ENCODE measurements at regions not wholly inside any gene's neighbourhood (a gene's known extent, or its start where the extent isn't known, plus 50 kb on each side); places are given as distances from the start of the nearest gene placed in this dataset.

DNA sequence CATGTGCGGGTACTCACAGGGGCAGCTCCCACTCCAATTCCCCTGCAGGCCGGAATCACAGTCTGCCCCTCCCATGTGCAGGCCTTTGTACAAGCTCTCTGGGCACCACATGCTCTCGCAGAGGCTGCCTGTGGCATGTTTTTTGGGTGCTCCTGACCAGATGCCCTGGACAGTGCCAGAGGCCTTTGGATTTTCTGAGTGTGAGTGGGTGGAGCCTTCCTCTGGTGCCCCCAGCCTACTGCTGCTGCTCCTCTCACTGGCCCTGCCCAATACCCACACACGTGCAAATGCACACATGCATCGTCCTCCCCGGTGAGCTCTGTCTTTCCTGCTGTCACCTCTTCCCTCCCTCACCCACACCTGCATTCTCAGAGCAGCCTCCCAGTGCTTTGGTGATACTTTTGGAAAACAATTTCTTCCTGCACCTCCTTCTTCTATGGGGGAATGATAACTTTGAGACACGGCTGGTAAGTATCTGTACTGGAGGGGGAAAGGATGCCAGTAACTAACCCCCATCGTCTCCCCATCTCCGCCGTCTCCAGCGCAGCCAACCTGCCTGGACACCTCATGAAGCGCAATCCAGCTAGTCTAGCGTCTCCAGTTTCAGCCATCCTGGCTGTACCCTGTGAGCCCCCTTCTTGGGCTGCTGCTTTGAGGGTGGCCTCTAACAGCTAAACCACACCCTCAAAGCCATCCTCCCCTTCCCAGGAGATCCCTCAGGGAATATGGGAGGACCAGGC lies 229.4 kb upstream of the TOPAZ1 start:
- Histone ChIP-seq H3K9ac (ENCODE audit: low read depth, low read length) (no peak overlapping the region), H4K91ac (ENCODE audit: insufficient read depth, low read depth, low read length) (no peak overlapping the region), H3K9me3 (ENCODE audit: control insufficient read depth, insufficient read depth, low read length) (no peaks in the 10 kb centered on the region), H3K14ac (replicated peaks; ENCODE audit: low read depth, low read length) (no peak overlapping the region), H2AK5ac (ENCODE audit: low read depth, low read length) (no peak overlapping the region), H4K20me1 (ENCODE audit: insufficient read depth, low read length) (no peaks in the 10 kb centered on the region), H2BK20ac (ENCODE audit: low read depth, low read length) (no peak overlapping the region), H2BK5ac (ENCODE audit: low read depth, low read length, poor library complexity, severe bottlenecking) (no peak overlapping the region), H2AK9ac (replicated peaks; ENCODE audit: low read depth, low read length, poor library complexity) (no peak overlapping the region), H2BK120ac (ENCODE audit: low read depth, low read length) (no peak overlapping the region), H3K4me1 (ENCODE audit: control insufficient read depth, insufficient read depth, low read length) (no peaks in the 10 kb centered on the region), H3K9me1 (ENCODE audit: insufficient read depth, low read length) (no peaks in the 10 kb centered on the region), H3K4me2 (ENCODE audit: low read depth, low read length) (no peak overlapping the region), H3K36me3 (ENCODE audit: control insufficient read depth, insufficient read depth, low read length) (no peaks in the 10 kb centered on the region), H4K8ac (ENCODE audit: low read depth in 2 of 2, low read length in 2 of 2) (no peak overlapping the region), H2AFZ (replicated peaks; ENCODE audit: low read length, poor library complexity) (no peak overlapping the region), H3K27me3 (ENCODE audit: control insufficient read depth, insufficient read depth, low read length) (peaks cover 10% of the 10 kb centered on the region), H2BK15ac (ENCODE audit: low read depth, low read length) (no peak overlapping the region), H3K79me1 (ENCODE audit: low read depth in 1 of 2, low read length in 2 of 2) (no peaks in the 10 kb centered on the region), H4K5ac (ENCODE audit: low read depth, low read length) (no peak overlapping the region), H3K4me3 (ENCODE audit: insufficient read depth, low read depth, low read length) (no peak overlapping the region), H3K4ac (ENCODE audit: low read depth, low read length) (no peak overlapping the region), H3K56ac (ENCODE audit: extremely low read depth, insufficient read depth, low read length) (no peak overlapping the region), H3K27ac (ENCODE audit: insufficient read depth, low read length) (no peak overlapping the region), H3K18ac (ENCODE audit: low read depth, low read length) (no peak overlapping the region), H3K23ac (ENCODE audit: low read depth, low read length) (no peak overlapping the region)
- WGBS, 2 experiments (ENCODE audit: extremely low coverage in 2 of 2, insufficient read length in 1 of 2): 38% methylated on average over 3 of the region's 13 CpGs; no CpG with 5 or more reads in 1 of the 2 experiments
- CTCF ChIA-PET: no interaction called here
- TF ChIP-seq SMC3 (IDR thresholded peaks at IDR 0.05; ENCODE audit: low read depth, low read length) (no peak), RAD21 (IDR thresholded peaks at IDR 0.05; ENCODE audit: low read length) (no peak), CHD1 (IDR thresholded peaks at IDR 0.05; ENCODE audit: low read depth, low read length) (no peak), MAFK (IDR thresholded peaks at IDR 0.05; ENCODE audit: low read depth, low read length) (no peak), BHLHE40 (IDR thresholded peaks at IDR 0.05; ENCODE audit: low read depth, low read length) (no peak), NFE2L2 (IDR thresholded peaks at IDR 0.05; ENCODE audit: low read depth, low read length) (no peak), POLR2A (IDR thresholded peaks at IDR 0.05; ENCODE audit: low read depth, low read length) (no peak), MXI1 (IDR thresholded peaks at IDR 0.05; ENCODE audit: borderline replicate concordance, low read depth, low read length) (no peak), FOS (IDR thresholded peaks at IDR 0.05; ENCODE audit: low read depth, low read length) (no peak), CEBPB (IDR thresholded peaks at IDR 0.05; ENCODE audit: low read depth, low read length) (no peak)
- TF ChIP-seq, protein P1, sequence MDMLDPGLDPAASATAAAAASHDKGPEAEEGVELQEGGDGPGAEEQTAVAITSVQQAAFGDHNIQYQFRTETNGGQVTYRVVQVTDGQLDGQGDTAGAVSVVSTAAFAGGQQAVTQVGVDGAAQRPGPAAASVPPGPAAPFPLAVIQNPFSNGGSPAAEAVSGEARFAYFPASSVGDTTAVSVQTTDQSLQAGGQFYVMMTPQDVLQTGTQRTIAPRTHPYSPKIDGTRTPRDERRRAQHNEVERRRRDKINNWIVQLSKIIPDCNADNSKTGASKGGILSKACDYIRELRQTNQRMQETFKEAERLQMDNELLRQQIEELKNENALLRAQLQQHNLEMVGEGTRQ (IDR thresholded peaks at IDR 0.05; ENCODE audit: low read depth, low read length): no peak
- TF ChIP-seq, protein P2, sequence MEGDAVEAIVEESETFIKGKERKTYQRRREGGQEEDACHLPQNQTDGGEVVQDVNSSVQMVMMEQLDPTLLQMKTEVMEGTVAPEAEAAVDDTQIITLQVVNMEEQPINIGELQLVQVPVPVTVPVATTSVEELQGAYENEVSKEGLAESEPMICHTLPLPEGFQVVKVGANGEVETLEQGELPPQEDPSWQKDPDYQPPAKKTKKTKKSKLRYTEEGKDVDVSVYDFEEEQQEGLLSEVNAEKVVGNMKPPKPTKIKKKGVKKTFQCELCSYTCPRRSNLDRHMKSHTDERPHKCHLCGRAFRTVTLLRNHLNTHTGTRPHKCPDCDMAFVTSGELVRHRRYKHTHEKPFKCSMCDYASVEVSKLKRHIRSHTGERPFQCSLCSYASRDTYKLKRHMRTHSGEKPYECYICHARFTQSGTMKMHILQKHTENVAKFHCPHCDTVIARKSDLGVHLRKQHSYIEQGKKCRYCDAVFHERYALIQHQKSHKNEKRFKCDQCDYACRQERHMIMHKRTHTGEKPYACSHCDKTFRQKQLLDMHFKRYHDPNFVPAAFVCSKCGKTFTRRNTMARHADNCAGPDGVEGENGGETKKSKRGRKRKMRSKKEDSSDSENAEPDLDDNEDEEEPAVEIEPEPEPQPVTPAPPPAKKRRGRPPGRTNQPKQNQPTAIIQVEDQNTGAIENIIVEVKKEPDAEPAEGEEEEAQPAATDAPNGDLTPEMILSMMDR (conservative IDR thresholded peaks at IDR 0.05; ENCODE audit: low read depth, low read length): no peak
- TF ChIP-seq, protein P3, sequence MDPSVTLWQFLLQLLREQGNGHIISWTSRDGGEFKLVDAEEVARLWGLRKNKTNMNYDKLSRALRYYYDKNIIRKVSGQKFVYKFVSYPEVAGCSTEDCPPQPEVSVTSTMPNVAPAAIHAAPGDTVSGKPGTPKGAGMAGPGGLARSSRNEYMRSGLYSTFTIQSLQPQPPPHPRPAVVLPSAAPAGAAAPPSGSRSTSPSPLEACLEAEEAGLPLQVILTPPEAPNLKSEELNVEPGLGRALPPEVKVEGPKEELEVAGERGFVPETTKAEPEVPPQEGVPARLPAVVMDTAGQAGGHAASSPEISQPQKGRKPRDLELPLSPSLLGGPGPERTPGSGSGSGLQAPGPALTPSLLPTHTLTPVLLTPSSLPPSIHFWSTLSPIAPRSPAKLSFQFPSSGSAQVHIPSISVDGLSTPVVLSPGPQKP (IDR thresholded peaks at IDR 0.05; ENCODE audit: borderline replicate concordance, low read depth, low read length): no peak
- no peak for DNase-seq
- ATAC-seq (ENCODE audit: low read depth): no peak
- in situ Hi-C loops (cut with MboI; ENCODE audit: low sequenced_read_pairs): no loop called here
- dilution Hi-C loops (cut with HindIII; ENCODE audit: low sequenced_read_pairs, unreplicated experiment): no loop called here
- BruUV-seq (replicated peaks): no TSS peak
- intact Hi-C loops (cut with micrococcal nuclease): no loop called here
- POLR2A ChIA-PET (ENCODE audit: unreplicated experiment): no interaction called here

Measured in IMR-90 (cell line).